Uterus (tissue), 3 donors: ENCODE measurements at regions not wholly inside any gene's neighbourhood (a gene's known extent, or its start where the extent isn't known, plus 50 kb on each side); places are given as distances from the start of the nearest gene placed in this dataset.

ENCODE experiments used
- DNase-seq, 2 donors: peaks; one replicate each; pipeline ENCODE4 v3.0.0-alpha.2; 2019 to 2020
- H3K27ac ChIP-seq, 2 donors: fragments of 200-600 bp; sonication (generic); 1 replicate in 1 of 2; 2 replicates in 1 of 2; pipeline ENCODE4 v1.5.1; 2016 to 2018
- H3K27me3 ChIP-seq, 2 donors: fragments of 200-600 bp; sonication (generic); one replicate each; pipeline ENCODE4 v1.5.1; 2018 to 2019; ENCODE audit warnings: control low read depth in 1 of 2
- H3K36me3 ChIP-seq, 2 donors: fragments of 200-600 bp; sonication (generic); one replicate each; pipeline ENCODE4 v1.5.1; 2019; ENCODE audit warnings: control low read depth in 1 of 2
- H3K4me1 ChIP-seq, 2 donors: fragments of 200-600 bp; sonication (generic); one replicate each; pipeline ENCODE4 v1.5.1; 2018 to 2019; ENCODE audit warnings: control low read depth in 1 of 2
- H3K4me3 ChIP-seq, 2 donors: fragments of 200-600 bp; sonication (generic); 1 replicate in 1 of 2; 2 replicates in 1 of 2; pipeline ENCODE4 v1.5.1; 2018 to 2019; ENCODE audit warnings: mild to moderate bottlenecking in 1 of 2
- H3K9me3 ChIP-seq, 2 donors: fragments of 200-600 bp; sonication (generic); one replicate each; pipeline ENCODE4 v1.5.1; 2019; ENCODE audit warnings: control low read depth in 1 of 2
- CTCF ChIP-seq, 4 experiments: fragments of 200-600 bp in 2 of 4; fragments of 450-650 bp in 2 of 4; sonication (generic) in 2 of 4; IDR thresholded peaks; one replicate each; pipeline ENCODE4 v1.5.1; 2016 to 2019; ENCODE audit warnings: antibody characterized with exemption in 4 of 4, mild to moderate bottlenecking in 2 of 4, moderate library complexity in 1 of 4
- POLR2A ChIP-seq, 2 donors: fragments of 450-650 bp; IDR thresholded peaks; one replicate each; pipeline ENCODE4 v1.6.1; 2016; ENCODE audit warnings: antibody characterized with exemption in 2 of 2, mild to moderate bottlenecking in 1 of 2, moderate library complexity in 1 of 2
- intact Hi-C: fragments of 100-400 bp; cut with DNase I; formaldehyde crosslinking; loops from one replicate; pipeline ENCODE4 v1.15.1; 2023; ENCODE audit warnings: low total_unique reads
- donor health status: DM: yes; HTN: yes; CAD: no.

- TF ChIP-seq POLR2A (IDR thresholded peaks at IDR 0.05) (no peak), CTCF (IDR thresholded peaks at IDR 0.05) (no peak)
- intact Hi-C loops, result no loop called here
- DNase-seq, result no peak
These were observed 265.1 kb upstream of the CDYL start for GRCh38 chr6:4510906-4511640.

DNA sequence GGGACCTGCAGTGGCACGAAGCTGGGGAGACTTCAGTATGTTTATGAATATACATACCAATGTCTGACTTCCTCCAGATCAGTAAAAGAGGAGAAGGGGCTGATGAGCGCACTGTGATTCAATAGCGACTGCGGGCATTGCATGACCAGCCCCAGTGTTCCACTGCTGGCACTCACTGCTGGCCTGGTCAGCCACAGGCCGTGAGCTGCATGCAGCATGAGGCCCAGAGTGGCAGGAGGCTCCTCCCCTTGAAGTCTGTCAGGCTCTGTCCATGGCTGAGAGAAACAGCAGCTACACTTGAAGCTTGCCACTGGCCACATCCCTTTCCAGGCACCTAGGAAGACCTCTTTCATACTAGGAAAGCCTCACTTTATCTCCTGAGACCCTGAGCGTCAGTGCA, 265.9 kb upstream of the CDYL start:
- intact Hi-C loops, result no loop called here

More at GRCh38 chr6:4510906-4511640, 265.1 kb upstream of the CDYL start:
- H3K36me3 ChIP-seq, result no peaks in the 10 kb centered on the region
- H3K9me3 ChIP-seq, result no peaks in the 10 kb centered on the region
- H3K4me1 ChIP-seq, result no peaks in the 10 kb centered on the region
- H3K27me3 ChIP-seq, result no peaks in the 10 kb centered on the region
- H3K27ac ChIP-seq, result no peak overlapping the region
- no peak overlapping the region for H3K4me3 ChIP-seq

DNA sequence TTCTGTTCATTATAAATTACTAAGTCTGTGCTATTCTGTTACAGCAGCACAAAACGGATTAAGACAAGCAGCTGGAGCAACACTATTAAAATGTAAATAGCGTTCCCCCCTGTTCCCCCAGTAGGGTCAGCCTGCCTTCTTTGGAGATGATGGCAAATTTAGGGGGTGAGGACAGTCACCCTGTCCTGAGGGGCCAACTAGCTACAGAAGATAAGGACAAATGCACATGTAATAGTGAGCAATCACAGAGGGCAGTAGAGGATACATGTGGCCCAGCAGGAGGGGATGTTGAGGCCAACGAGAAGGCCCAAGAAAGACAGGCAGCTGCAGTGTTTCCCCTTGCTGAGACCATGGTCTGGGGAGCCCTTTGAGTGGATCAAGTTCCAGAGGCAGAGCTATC, 266.7 kb upstream of the CDYL start:
- H3K4me1 ChIP-seq, result no peaks in the 10 kb centered on the region
- TF ChIP-seq CTCF (IDR thresholded peaks at IDR 0.05) (no peak), POLR2A (IDR thresholded peaks at IDR 0.05) (no peak)
- H3K27ac ChIP-seq, result no peak overlapping the region
- no peak for DNase-seq
- H3K9me3 ChIP-seq, result no peaks in the 10 kb centered on the region
- H3K4me3 ChIP-seq, result no peak overlapping the region
- H3K36me3 ChIP-seq, result no peaks in the 10 kb centered on the region
- intact Hi-C loops, result no loop called here
- no peaks in the 10 kb centered on the region for H3K27me3 ChIP-seq

More for the DNA sequence above, 265.9 kb upstream of the CDYL start:
- H3K27me3 ChIP-seq, result no peaks in the 10 kb centered on the region
- no peaks in the 10 kb centered on the region for H3K9me3 ChIP-seq
- no peaks in the 10 kb centered on the region for H3K36me3 ChIP-seq
- TF ChIP-seq CTCF (IDR thresholded peaks at IDR 0.05) (no peak), POLR2A (IDR thresholded peaks at IDR 0.05) (no peak)
- H3K27ac ChIP-seq, result no peak overlapping the region
- no peak overlapping the region for H3K4me3 ChIP-seq
- no peaks in the 10 kb centered on the region for H3K4me1 ChIP-seq
- DNase-seq, result no peak

GRCh38 chr6:4506792-4507191, 269.4 kb upstream of the CDYL start:
- intact Hi-C loops, result no loop called here
- no peak overlapping the region for H3K27ac ChIP-seq
- no peaks in the 10 kb centered on the region for H3K36me3 ChIP-seq
- no peak overlapping the region for H3K4me3 ChIP-seq
- no peaks in the 10 kb centered on the region for H3K27me3 ChIP-seq
- no peaks in the 10 kb centered on the region for H3K4me1 ChIP-seq
- TF ChIP-seq POLR2A (IDR thresholded peaks at IDR 0.05), result no peak
- DNase-seq, result no peak
- H3K9me3 ChIP-seq, result no peaks in the 10 kb centered on the region

DNA sequence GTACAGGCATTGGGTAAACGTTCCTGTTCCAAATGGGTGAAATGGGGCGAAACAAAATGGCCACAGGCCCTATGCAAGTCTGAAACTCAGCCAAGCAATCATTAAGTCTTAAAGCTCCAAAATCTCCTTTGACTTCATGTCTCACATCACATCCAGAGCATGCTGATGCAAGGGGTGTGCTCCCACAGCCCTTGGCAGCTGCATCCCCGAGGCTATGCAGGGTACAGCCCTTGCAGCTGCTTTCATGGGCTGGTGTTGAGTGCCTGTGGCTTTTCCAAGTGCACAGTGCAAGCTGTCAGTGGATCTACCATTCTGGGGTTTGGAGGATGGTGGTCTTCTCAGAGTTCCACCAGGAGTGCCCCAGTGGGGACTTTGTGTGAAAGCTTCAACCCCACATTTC, 270.0 kb upstream of the CDYL start:
- Histone ChIP-seq H3K4me3 (no peak overlapping the region), H3K27ac (no peak overlapping the region), H3K9me3 (no peaks in the 10 kb centered on the region), H3K27me3 (no peaks in the 10 kb centered on the region), H3K4me1 (no peaks in the 10 kb centered on the region), H3K36me3 (no peaks in the 10 kb centered on the region)
- no peak for DNase-seq
- no peak for TF ChIP-seq CTCF (IDR thresholded peaks at IDR 0.05)
- TF ChIP-seq POLR2A (IDR thresholded peaks at IDR 0.05), result no peak
- intact Hi-C loops, result no loop called here
